Neural cell (in vitro differentiated cells): ENCODE measurements at regions not wholly inside any gene's neighbourhood (a gene's known extent, or its start where the extent isn't known, plus 50 kb on each side); places are given as distances from the start of the nearest gene placed in this dataset.

Experiments used
- EP300 ChIP-seq: fragments of 450-650 bp; conservative IDR thresholded peaks from 2 replicates; pipeline ENCODE4 v1.6.1; 2014; ENCODE audit warnings: antibody characterized with exemption, mild to moderate bottlenecking, moderate library complexity; ENCODE audit not compliant: poor library complexity, severe bottlenecking
- EZH2 ChIP-seq: fragments of 200-600, 300-800 bp; shearing (Covaris generic), sonication (generic); IDR thresholded peaks from 2 replicates; pipeline ENCODE4 v1.6.1; 2014; ENCODE audit warnings: antibody characterized with exemption, low read length, borderline replicate concordance, mild to moderate bottlenecking; ENCODE audit not compliant: insufficient read depth, poor library complexity, severe bottlenecking
- POLR2AphosphoS5 ChIP-seq: IDR thresholded peaks from 2 replicates; pipeline ENCODE4 v1.6.1; 2012
- REST ChIP-seq: IDR thresholded peaks from 2 replicates; pipeline ENCODE4 v1.6.1; 2012; ENCODE audit warnings: borderline replicate concordance
- TAF1 ChIP-seq: IDR thresholded peaks from 2 replicates; pipeline ENCODE4 v1.6.1; 2012; ENCODE audit warnings: low read depth
- TF ChIP-seq, protein P1 (sequence below): fragments of 450-650 bp; IDR thresholded peaks from 2 replicates; pipeline ENCODE4 v1.5.1; 2014; ENCODE audit warnings: antibody characterized with exemption, mild to moderate bottlenecking, moderate library complexity; ENCODE audit not compliant: poor library complexity, severe bottlenecking

DNA sequence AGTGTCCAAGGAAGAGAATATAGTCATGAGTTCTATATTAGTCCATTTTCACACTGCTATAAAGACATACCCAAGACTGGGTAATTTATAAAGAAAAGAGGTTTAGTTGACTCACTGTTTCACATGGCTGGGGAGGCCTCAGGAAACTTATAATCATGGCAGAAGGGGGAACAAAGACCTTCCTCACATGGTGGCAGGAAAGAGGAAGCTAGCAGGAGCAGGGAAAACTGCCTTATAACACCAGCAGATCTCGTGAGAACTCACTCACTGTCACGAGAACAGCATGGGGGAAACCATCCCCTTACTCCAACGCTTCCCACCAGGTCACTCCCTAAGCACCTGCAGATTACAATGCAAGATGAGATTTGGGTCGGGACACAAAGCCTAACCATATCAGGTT lies 139.0 kb upstream of the ZNF438 start:
- TF ChIP-seq, protein P1, sequence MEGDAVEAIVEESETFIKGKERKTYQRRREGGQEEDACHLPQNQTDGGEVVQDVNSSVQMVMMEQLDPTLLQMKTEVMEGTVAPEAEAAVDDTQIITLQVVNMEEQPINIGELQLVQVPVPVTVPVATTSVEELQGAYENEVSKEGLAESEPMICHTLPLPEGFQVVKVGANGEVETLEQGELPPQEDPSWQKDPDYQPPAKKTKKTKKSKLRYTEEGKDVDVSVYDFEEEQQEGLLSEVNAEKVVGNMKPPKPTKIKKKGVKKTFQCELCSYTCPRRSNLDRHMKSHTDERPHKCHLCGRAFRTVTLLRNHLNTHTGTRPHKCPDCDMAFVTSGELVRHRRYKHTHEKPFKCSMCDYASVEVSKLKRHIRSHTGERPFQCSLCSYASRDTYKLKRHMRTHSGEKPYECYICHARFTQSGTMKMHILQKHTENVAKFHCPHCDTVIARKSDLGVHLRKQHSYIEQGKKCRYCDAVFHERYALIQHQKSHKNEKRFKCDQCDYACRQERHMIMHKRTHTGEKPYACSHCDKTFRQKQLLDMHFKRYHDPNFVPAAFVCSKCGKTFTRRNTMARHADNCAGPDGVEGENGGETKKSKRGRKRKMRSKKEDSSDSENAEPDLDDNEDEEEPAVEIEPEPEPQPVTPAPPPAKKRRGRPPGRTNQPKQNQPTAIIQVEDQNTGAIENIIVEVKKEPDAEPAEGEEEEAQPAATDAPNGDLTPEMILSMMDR: no peak
- no peak for TF ChIP-seq EP300
- no peak for TF ChIP-seq REST
- TF ChIP-seq POLR2AphosphoS5: no peak
- TF ChIP-seq TAF1: no peak
- no peak for TF ChIP-seq EZH2
